ENCODE measurements at regions not wholly inside any gene's neighbourhood (a gene's known extent, or its start where the extent isn't known, plus 50 kb on each side); places are given as distances from the start of the nearest gene placed in this dataset.

DNA sequence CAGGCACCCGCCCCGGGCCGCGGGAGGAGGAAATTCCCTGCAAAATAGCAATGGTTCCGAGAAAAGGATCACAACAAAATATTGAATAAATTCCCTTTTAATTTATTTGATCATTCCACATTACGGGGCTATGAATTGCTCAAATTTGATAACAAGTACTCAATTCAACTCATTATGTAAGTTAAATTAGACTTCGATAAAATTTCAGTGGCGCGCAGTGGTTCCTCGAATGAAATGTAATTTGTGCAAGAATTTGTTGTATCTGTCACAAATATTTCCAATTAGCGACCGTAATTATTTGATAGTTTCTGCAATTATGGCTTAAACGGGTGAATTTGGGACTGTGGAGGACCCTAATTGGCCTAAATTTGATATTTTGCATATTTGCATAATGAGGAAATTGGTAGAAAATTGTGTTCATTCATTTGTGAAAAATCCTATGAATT, 76.0 kb upstream of the TBCA start:
- TF ChIP-seq CTCF (IDR thresholded peaks at IDR 0.05): no peak
- no peak for TF ChIP-seq POLR2A (IDR thresholded peaks at IDR 0.05)

Data from testis (tissue), 2 donors.